HepG2 (cell line): ENCODE measurements at regions not wholly inside any gene's neighbourhood (a gene's known extent, or its start where the extent isn't known, plus 50 kb on each side); places are given as distances from the start of the nearest gene placed in this dataset.

Experiments
- ATAC-seq: fragments of 200-7000 bp; cut with Tn5 transposase; 3 replicates; pipeline ENCODE4 v1.9.1; 2020; ENCODE audit warnings: mild to moderate bottlenecking, moderate library complexity
- BruUV-seq: library from RNA; stranded (reverse); fragments of 400-500 nt; replicated peaks from 2 replicates; lab custom pipeline; 2021; lab: Mats Ljungman, UMichigan
- CTCF ChIA-PET: fragments of 300-600 bp; formaldehyde crosslinking; extraction: SDS; loops from one replicate; lab custom pipeline; 2021; ENCODE audit warnings: low total read pairs, inconsistent platforms, low intra/inter-chr PET ratio; lab: Yijun Ruan, JAX
- POLR2A ChIA-PET: fragments of 350-600 bp; sonication (Branson Sonifier 250); formaldehyde crosslinking; loops from one replicate; lab custom pipeline; 2020; ENCODE audit warnings: antibody characterized with exemption, inconsistent platforms; lab: Yijun Ruan, JAX
- DNase-seq: peaks from one replicate; pipeline ENCODE4 v3.0.0-alpha.2; 2015; ENCODE audit warnings: low spot score
- FAIRE-seq: peaks from 3 replicates; lab custom pipeline; 2011; peaks lifted over from hg19 to GRCh38; lab: Jason Lieb, UNC
- H2AFZ ChIP-seq: one replicate; pipeline ENCODE4 v1.6.1; 2011; ENCODE audit warnings: low read length, inconsistent platforms
- H3K27ac ChIP-seq: fragments of 300-600 bp; 3 replicates; pipeline ENCODE4 v1.8.0; 2011; ENCODE audit warnings: mixed run types, mild to moderate bottlenecking, mixed read lengths, low read length, inconsistent platforms; ENCODE audit not compliant: insufficient read depth; ENCODE audit errors: extremely low read length
- H3K27me3 ChIP-seq, 2 experiments: fragments of 200-600 bp in 1 of 2; 2 replicates in 1 of 2; 3 replicates in 1 of 2; pipeline versions ENCODE4 v1.6.0 to v1.8.0; 2011; ENCODE audit warnings: low read length in 2 of 2, mild to moderate bottlenecking in 2 of 2, moderate library complexity in 2 of 2, inconsistent platforms in 1 of 2; ENCODE audit not compliant: insufficient read depth in 2 of 2, control insufficient read depth in 1 of 2
- H3K36me3 ChIP-seq, 2 experiments: fragments of 200-600 bp in 1 of 2; replicated peaks in 1 of 2; 2 replicates in 1 of 2; 3 replicates in 1 of 2; pipeline versions ENCODE4 v1.5.1 to v1.8.0; 2011; ENCODE audit warnings: low read length in 2 of 2, inconsistent platforms in 1 of 2; ENCODE audit not compliant: insufficient read depth in 2 of 2, control insufficient read depth in 1 of 2
- H3K4me1 ChIP-seq: 2 replicates; pipeline ENCODE4 v1.5.1; 2012; ENCODE audit warnings: low read length, inconsistent platforms; ENCODE audit not compliant: insufficient read depth
- H3K4me2 ChIP-seq: 2 replicates; pipeline ENCODE4 v1.6.0; 2011; ENCODE audit warnings: low read depth, low read length, inconsistent platforms
- H3K4me3 ChIP-seq, 3 experiments: fragments of 200-600 bp in 1 of 3; sonication (generic), shearing (Covaris generic) in 1 of 3; replicated peaks in 1 of 3; 2 replicates each; pipeline ENCODE4 v1.5.1; 2011 to 2016; ENCODE audit warnings: low read length in 3 of 3, inconsistent platforms in 2 of 3, low read depth in 2 of 3, mild to moderate bottlenecking in 2 of 3, control low read depth in 1 of 3, mixed read lengths in 1 of 3; ENCODE audit not compliant: insufficient read depth in 1 of 3
- H3K79me2 ChIP-seq: one replicate; pipeline ENCODE4 v1.6.1; 2011; ENCODE audit warnings: low read length, inconsistent platforms; ENCODE audit not compliant: insufficient read depth
- H3K9ac ChIP-seq: 2 replicates; pipeline ENCODE4 v1.6.0; 2011; ENCODE audit warnings: mild to moderate bottlenecking, low read depth, low read length, inconsistent platforms; ENCODE audit not compliant: insufficient read depth
- H3K9me3 ChIP-seq: 2 replicates; pipeline ENCODE4 v1.5.1; 2012; ENCODE audit warnings: mild to moderate bottlenecking, low read length
- H4K20me1 ChIP-seq: 2 replicates; pipeline ENCODE4 v1.6.0; 2011; ENCODE audit warnings: inconsistent platforms, mild to moderate bottlenecking, low read length, moderate library complexity; ENCODE audit not compliant: insufficient read depth
- CBFB ChIP-seq: sonication (generic); formaldehyde crosslinking; IDR thresholded peaks from 2 replicates; pipeline ENCODE4 v1.4.0; 2020; ENCODE audit warnings: missing genetic modification reagents
- FOXJ3 ChIP-seq: sonication (generic); formaldehyde crosslinking; IDR thresholded peaks from 2 replicates; pipeline ENCODE4 v1.4.0; 2020; ENCODE audit warnings: missing genetic modification reagents, mild to moderate bottlenecking, borderline replicate concordance
- HOXD1 ChIP-seq: sonication (generic); formaldehyde crosslinking; IDR thresholded peaks from 2 replicates; pipeline ENCODE4 v1.5.0; 2020; ENCODE audit warnings: missing genetic modification reagents
- IRX3 ChIP-seq: sonication (generic); formaldehyde crosslinking; IDR thresholded peaks from 2 replicates; pipeline ENCODE4 v1.8.1; 2023; ENCODE audit warnings: mild to moderate bottlenecking, low read depth, missing genetic modification reagents, borderline replicate concordance
- KLF6 ChIP-seq: IDR thresholded peaks from 2 replicates; pipeline ENCODE4 v1.8.0; 2016; ENCODE audit warnings: missing biosample characterization, missing genetic modification reagents
- MEIS1 ChIP-seq: sonication (generic); formaldehyde crosslinking; IDR thresholded peaks from 2 replicates; pipeline ENCODE4 v1.9.0; 2021; ENCODE audit warnings: mild to moderate bottlenecking, missing genetic modification reagents, moderate library complexity, borderline replicate concordance
- NR2F6 ChIP-seq, 2 experiments: IDR thresholded peaks; 2 replicates each; pipeline ENCODE4 v1.6.1; 2016; ENCODE audit warnings: antibody characterized with exemption in 1 of 2, mild to moderate bottlenecking in 1 of 2
- ZFP36L1 ChIP-seq: sonication (generic); formaldehyde crosslinking; IDR thresholded peaks from 2 replicates; pipeline ENCODE4 v1.8.0; 2022; ENCODE audit warnings: mild to moderate bottlenecking, missing genetic modification reagents, moderate library complexity
- ZFP90 ChIP-seq: sonication (generic); formaldehyde crosslinking; IDR thresholded peaks from 2 replicates; pipeline ENCODE4 v1.8.0; 2022; ENCODE audit warnings: missing genetic modification reagents, mild to moderate bottlenecking, inconsistent platforms, borderline replicate concordance
- ZNF589 ChIP-seq: sonication (generic); formaldehyde crosslinking; conservative IDR thresholded peaks from 2 replicates; pipeline ENCODE4 v1.8.0; 2022; ENCODE audit warnings: mild to moderate bottlenecking, moderate library complexity, missing genetic modification reagents
- ZNF674 ChIP-seq: sonication (generic); formaldehyde crosslinking; IDR thresholded peaks from 2 replicates; pipeline ENCODE4 v1.5.0; 2020; ENCODE audit warnings: low read depth, mild to moderate bottlenecking, missing genetic modification reagents
- WGBS: methylation state at CpG from one replicate; pipeline ENCODE4 v1.1.6; 2017; ENCODE audit warnings: low lambda C conversion rate; 5-methylcytosine and 5-hydroxymethylcytosine counted together
- in situ Hi-C: cut with HindIII; loops from 2 replicates; pipeline ENCODE4 v1.10.0; 2017; ENCODE audit warnings: low pct_unique_long_range_greater_than_20kb; ENCODE audit not compliant: extremely low pct_ligation_motif_present
- intact Hi-C: fragments of 100-400 bp; cut with micrococcal nuclease; formaldehyde crosslinking; loops from one replicate; pipeline ENCODE4 v1.10.0; 2022; ENCODE audit not compliant: unreplicated experiment
- TF ChIP-seq, protein P1 (sequence below): sonication (generic); formaldehyde crosslinking; IDR thresholded peaks from 2 replicates; pipeline ENCODE4 v1.4.0; 2020; ENCODE audit warnings: missing genetic modification reagents
- TF ChIP-seq, protein P2 (sequence below): sonication (generic); formaldehyde crosslinking; IDR thresholded peaks from 2 replicates; pipeline ENCODE4 v1.4.0; 2020; ENCODE audit warnings: mild to moderate bottlenecking, missing genetic modification reagents, borderline replicate concordance

DNA sequence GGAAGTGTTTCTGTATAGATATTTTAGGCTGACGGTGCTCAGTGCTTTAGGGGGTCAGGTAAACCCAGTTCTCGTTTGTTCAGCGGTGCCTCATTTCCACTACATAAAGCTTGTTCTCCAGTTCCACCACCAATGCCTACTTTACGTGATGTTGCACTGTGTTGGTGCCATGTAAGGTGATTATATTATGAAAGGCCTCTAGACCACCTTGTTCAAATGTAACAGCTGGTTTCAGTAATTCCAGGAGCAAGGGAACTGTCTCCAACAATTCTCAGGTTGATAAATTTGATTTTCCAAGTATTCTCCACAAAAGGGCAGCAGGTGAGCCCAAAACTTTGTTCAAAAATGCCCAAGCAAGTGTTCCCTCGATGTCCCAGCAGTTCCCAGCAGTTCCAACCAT lies 83.7 kb upstream of the SEPTIN5 start:
- no peaks in the 10 kb centered on the region for H3K9me3 ChIP-seq
- in situ Hi-C loops = loop anchor here (10.0 kb wide), 1 partner anchor 336 kb away; the partner anchor contains the start of gene CLTCL1
- no peak for FAIRE-seq
- no TSS peak for BruUV-seq
- no peaks in the 10 kb centered on the region for H4K20me1 ChIP-seq
- no peaks in the 10 kb centered on the region for H3K79me2 ChIP-seq
- no peak overlapping the region for H3K9ac ChIP-seq
- DNase-seq = no peak
- H3K27ac ChIP-seq = no peak overlapping the region
- ATAC-seq = no peak
- H3K36me3 ChIP-seq = no peaks in the 10 kb centered on the region
- H3K4me3 ChIP-seq = no peak overlapping the region
- ChIA-PET CTCF (interaction anchor here (0.8 to 1.8 kb wide), 5 partner anchors 135 to 486 kb away, joined by 3 to 12 read pairs (median 3); partner anchors contain the start of gene ESS2), POLR2A (no interaction called here)
- H3K4me2 ChIP-seq = no peak overlapping the region
- H3K4me1 ChIP-seq = peaks cover 12% of the 10 kb centered on the region; the same call in 1 of the 2 replicates
- no peak overlapping the region for H2AFZ ChIP-seq
- peaks cover 2 to 28% of the 10 kb centered on the region in 2 experiments; a peak in 4 of 5 replicates for H3K27me3 ChIP-seq
- intact Hi-C loops = loop anchor here (1.0 to 10.0 kb wide), 2 partner anchors 134 to 156 kb away; partner anchors contain the start of genes CDC45 and UFD1
- 48% methylated on average over 5 of the region's 5 CpGs for WGBS
- TF ChIP-seq ZFP36L1 (CRISPR knock-in tag) (no peak), ZFP90 (no peak), MEIS1 (CRISPR knock-in tag) (no peak), HOXD1 (CRISPR knock-in tag) (no peak), FOXJ3 (CRISPR knock-in tag) (no peak), CBFB (no peak)
- TF ChIP-seq, all 625 proteins: peak for 0

DNA sequence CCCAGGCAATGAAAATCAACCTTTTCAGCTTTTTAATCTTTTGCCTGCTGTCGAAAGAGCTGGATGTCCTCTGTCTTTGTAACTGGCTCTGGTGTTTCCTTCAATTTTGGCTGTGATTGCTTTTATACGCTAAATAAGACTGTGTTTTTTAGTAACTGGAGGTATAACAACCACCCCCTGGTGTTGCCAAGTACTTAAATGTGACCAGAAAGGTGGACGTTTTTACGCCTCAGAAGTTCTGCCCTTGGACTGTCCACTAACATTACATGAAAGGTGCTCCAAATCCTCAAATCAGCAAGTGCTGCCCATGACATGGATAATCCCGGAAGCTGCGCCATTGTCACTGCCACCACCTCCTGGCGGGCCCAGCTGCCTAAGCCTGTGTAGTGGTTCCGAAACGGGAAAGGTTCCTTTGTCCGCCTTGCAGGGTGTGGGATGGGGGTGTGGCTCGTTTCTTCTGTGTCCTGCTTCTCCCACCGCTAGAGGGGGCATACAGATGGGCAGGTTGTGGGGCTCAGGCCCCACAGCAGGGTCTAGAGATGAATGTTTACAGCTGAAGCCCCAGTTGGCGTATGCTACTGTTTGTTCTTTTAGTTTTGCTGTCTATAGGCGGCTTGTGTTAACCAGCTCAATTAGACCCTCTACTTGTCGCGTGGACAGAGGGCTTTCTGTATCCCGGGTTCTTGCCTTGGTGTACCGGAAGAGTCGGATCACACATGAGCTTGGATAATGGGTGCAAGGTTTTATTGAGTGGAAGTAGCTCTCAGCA lies 82.2 kb upstream of the SEPTIN5 start:
- intact Hi-C loops (loop anchor here (10.0 kb wide), 1 partner anchor 157 kb away; the partner anchor contains the start of genes CDC45 and UFD1), in situ Hi-C loops (loop anchor here (10.0 kb wide), 1 partner anchor 337 kb away; the partner anchor contains the start of gene CLTCL1)
- ChIA-PET POLR2A (no interaction called here), CTCF (no interaction called here)
- H3K27me3 ChIP-seq = peaks cover 2 to 29% of the 10 kb centered on the region in 2 experiments; a peak in 4 of 5 replicates
- H2AFZ ChIP-seq = no peak overlapping the region
- no peaks in the 10 kb centered on the region for H4K20me1 ChIP-seq
- H3K36me3 ChIP-seq = no peaks in the 10 kb centered on the region
- H3K27ac ChIP-seq = no peak overlapping the region
- no peak overlapping the region; a peak in 1 of 6 replicates for H3K4me3 ChIP-seq
- no TSS peak for BruUV-seq
- FAIRE-seq (no peak), DNase-seq (peak; percentile 32), ATAC-seq (peak; percentile 88)
- no peaks in the 10 kb centered on the region for H3K79me2 ChIP-seq
- peak overlapping the region; percentile 32 for H3K4me2 ChIP-seq
- 66% methylated on average over 12 of the region's 19 CpGs for WGBS
- H3K4me1 ChIP-seq = peaks cover 12% of the 10 kb centered on the region; the same call in 1 of the 2 replicates
- H3K9me3 ChIP-seq = no peaks in the 10 kb centered on the region
- H3K9ac ChIP-seq = no peak overlapping the region
- TF ChIP-seq KLF6 (CRISPR knock-in tag) = no peak
- TF ChIP-seq ZNF589 (CRISPR knock-in tag) = no peak
- TF ChIP-seq, protein P1, sequence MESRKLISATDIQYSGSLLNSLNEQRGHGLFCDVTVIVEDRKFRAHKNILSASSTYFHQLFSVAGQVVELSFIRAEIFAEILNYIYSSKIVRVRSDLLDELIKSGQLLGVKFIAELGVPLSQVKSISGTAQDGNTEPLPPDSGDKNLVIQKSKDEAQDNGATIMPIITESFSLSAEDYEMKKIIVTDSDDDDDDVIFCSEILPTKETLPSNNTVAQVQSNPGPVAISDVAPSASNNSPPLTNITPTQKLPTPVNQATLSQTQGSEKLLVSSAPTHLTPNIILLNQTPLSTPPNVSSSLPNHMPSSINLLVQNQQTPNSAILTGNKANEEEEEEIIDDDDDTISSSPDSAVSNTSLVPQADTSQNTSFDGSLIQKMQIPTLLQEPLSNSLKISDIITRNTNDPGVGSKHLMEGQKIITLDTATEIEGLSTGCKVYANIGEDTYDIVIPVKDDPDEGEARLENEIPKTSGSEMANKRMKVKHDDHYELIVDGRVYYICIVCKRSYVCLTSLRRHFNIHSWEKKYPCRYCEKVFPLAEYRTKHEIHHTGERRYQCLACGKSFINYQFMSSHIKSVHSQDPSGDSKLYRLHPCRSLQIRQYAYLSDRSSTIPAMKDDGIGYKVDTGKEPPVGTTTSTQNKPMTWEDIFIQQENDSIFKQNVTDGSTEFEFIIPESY = no peak
- no peak for TF ChIP-seq NR2F6 (IDR thresholded peaks at IDR 0.05)
- no peak for TF ChIP-seq NR2F6 (CRISPR knock-in tag; IDR thresholded peaks at IDR 0.05)
- TF ChIP-seq ZNF674 (CRISPR knock-in tag) = no peak
- no peak for TF ChIP-seq IRX3 (CRISPR knock-in tag)
- TF ChIP-seq, protein P2, sequence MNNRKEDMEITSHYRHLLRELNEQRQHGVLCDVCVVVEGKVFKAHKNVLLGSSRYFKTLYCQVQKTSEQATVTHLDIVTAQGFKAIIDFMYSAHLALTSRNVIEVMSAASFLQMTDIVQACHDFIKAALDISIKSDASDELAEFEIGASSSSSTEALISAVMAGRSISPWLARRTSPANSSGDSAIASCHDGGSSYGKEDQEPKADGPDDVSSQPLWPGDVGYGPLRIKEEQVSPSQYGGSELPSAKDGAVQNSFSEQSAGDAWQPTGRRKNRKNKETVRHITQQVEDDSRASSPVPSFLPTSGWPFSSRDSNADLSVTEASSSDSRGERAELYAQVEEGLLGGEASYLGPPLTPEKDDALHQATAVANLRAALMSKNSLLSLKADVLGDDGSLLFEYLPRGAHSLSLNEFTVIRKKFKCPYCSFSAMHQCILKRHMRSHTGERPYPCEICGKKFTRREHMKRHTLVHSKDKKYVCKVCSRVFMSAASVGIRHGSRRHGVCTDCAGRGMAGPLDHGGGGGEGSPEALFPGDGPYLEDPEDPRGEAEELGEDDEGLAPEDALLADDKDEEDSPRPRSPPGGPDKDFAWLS (CRISPR knock-in tag) = no peak
